HG03095 (cell line): ENCODE measurements at regions not wholly inside any gene's neighbourhood (a gene's known extent, or its start where the extent isn't known, plus 50 kb on each side); places are given as distances from the start of the nearest gene placed in this dataset.
"Not testable (repeated sequence)": the region's sequence is repeated elsewhere in the genome, so short reads cannot be mapped to it uniquely, and the experiment has no call there.

Experiments used
- ATAC-seq: cut with Tn5 transposase; IDR thresholded peaks from one replicate; pipeline ENCODE4 v1.9.1; 2021; ENCODE audit warnings: moderate library complexity; ENCODE audit not compliant: unreplicated experiment

DNA sequence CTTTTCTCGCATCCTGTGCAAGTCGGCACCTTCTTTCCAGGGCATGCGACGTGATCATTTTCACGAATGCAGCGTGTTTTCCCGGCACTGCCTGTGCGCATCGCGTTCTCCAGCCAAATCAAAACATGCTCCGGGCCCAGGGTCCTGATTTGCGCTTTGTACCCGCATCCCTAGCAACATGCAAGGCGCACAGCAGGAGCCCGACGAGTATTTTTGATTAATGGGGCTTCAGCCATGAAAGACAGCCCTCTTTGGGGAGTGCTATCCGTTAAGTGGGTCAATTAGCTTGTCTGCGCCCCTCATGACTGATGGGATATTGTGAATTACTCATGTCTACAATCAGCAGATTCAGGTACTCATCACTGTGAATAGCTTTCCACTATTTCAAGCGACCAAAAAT lies 243.3 kb upstream of the RNF32 start:
- ATAC-seq = no peak

DNA sequence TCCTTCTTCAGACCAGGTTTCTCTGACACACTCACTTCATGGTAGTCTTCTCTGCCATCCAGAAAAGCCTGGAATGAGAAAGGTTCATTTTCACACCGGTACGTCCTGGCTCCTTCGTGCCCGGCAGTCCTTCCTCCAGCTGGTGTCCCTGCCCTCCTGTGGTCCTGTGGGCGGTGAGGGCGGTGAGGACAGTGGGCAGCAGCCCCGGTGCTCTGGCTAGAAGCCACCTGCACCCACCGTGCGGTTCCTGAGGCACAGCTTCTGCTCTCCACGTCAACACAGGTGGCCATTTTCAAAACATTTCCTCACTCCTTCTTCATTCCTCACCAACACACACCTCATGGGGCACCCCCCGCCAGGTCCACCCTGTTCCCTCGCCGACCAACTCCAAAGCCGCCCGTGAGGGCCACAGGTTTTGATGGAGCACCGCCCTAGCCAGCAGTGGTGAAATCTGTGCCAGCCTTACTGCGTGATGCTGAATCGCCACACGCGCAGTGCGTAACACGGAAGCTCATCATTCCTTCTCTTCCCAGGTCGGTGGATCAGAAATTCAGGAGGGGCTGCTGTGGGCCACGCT lies 251.4 kb upstream of the RNF32 start:
- ATAC-seq = no peak

DNA sequence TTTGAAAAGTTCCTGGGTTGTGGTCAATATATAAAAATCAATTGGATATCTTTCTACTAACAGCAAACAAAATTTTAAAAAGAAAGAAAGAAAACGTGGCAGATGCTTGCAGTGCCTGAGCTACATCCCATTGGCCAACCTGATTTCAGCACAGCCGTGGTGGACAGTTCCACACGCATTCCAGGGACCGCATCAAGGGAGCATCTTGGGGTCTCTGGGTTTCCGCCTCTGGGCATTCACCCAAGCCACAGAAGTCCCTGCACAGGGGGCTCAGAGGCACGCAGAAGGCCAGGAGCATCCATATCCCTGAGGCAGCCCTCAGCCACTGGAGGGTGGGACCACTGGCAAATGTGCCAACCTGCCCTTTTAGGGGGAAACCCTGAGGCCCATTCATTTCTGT lies 254.5 kb upstream of the RNF32 start:
- ATAC-seq = no peak

DNA sequence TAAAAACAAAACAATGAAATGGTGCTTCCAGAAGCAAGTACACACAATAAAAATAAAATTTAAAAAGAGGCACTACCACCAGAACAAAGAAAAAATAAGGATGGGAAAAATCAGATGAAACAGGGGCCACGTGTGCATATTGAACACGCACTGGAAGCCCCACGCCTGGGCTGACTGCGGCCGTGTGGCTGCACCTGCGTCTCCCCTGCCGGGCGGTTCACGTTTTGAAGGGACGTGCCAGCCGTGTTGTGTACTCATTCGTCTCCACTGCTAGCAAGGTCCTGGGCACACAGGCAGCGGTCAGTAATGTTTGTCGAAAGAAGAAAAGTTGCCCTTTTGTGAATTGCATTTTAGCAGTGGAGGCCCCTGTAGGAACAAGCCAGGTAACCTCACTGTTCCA lies 255.9 kb upstream of the RNF32 start:
- no peak for ATAC-seq

DNA sequence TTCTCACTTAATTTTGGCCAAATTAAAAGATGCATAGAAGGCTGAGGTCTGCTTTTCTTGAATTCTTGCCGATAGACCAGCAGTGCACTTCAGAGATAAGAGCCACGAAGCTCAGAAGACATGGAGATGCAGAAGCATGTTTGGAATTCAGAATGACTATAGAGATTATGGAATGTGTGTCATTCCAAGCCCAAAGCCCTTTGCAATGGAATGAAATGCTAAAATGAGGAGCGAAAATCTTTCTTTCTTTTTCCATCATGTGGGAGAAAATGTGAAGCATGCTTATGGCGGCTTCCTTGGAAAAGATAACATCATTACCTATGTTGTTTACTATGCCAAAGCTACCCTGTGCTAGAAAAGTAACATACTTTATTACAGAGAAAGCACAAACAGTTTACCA lies 257.0 kb upstream of the RNF32 start:
- ATAC-seq = no peak

DNA sequence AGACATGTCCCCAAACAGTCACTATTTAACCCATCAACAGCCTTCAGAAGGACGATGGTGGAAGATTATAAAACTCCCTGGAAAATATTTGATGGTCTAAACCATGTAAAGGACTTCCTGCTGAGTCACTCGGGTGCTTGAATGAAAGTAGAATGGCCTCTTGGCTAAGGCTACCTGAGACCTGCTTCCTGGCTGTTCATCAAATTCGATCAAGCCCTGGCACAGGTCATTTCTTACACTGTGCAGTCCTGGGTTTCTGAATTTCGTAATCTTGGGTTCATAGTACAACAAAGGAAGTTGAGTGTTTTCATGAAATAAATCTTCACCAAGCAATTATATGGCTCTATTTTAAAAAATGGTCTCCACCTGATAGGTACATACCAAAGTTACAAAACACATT lies 260.3 kb upstream of the RNF32 start:
- ATAC-seq = no peak

DNA sequence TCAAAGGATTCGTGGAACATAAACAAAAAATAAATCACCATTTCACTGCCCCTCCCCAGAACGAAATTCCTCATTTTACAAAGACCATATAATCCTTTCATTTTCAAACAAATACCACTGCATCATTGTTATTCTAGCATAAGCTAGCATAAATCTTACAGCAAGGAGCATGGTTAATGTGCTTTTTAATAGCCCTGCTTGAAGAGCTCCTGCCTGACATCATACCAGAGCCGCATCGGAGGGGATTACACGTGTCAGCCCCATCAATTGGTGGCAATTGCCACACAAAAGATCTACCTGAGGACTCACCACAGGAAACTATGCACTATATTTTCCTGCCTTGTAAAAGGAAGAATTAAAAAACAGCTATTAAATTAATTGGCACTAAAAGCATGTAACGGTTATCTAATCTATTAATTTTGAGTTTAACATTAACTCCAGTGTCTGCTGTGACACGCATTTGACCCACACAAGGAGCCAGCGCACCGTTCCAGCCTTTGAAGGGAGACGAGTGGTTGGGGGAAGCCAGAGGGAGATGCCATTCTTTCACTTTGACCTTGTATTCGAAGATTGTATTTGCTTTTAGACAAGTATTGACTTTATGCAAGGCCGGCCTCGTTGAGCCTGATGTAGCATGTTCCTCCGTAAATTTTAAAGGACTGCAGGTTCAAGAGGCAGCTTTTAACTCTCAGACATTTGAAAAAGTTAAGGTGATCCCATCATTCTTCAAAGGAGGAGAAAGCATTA lies 261.1 kb upstream of the RNF32 start:
- ATAC-seq = no peak

DNA sequence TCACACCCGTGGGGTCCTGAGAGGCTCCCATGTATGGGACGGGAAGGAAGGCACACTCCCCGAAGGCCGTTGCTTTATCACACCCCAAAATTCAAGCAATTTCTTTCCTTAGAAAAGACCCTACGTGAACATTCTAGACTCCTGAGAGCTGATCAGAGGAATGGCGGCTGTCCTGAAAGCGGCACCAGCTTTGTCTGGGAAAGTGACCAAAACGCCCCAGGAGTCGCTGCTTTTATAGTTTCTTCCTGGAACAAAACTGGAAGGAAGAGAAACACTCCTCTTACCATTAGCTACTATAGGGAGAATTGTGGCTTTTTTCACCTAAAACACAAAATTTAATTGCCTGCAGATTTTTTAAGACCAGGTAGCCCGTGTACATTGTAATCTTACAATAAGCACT lies 261.8 kb upstream of the RNF32 start:
- no peak for ATAC-seq

DNA sequence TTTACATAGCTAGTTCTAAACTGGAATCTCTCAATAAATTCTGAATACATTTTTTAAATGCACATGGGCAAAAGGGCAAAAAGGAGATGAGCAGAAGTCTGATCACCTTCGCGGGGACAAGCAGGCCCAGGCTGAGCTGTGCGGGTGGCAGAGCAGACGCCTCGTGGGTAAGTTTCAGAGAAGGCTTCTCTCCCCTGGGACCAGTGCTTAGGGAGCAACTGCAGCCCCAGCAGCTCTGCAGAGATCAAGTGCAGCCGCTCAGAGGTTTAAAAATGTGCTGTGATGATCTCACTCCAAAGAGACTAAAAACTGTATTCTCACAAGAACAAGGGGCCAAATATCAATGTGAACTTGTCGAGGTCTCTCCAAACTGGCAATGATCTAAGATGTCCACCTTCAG lies 264.3 kb upstream of the RNF32 start:
- no peak for ATAC-seq

DNA sequence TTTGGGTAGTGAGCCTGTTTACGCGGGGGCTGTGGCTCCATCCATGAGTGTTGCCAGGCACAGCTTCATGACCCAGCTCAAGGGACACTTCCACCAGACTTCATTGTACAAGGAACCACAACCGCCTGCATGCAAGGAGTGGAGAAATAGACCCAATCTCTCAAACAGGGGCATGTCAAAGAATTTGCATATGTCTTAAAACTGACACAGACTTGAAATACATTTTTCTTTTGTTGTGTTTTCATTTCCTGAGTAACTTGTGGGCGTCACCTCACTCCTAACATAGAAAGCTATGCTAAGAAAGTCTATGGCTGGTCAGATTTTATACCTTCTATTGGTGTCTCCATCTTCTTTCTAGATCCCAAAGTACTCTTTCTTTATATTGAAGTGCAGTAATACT lies 266.2 kb upstream of the RNF32 start:
- no peak for ATAC-seq

DNA sequence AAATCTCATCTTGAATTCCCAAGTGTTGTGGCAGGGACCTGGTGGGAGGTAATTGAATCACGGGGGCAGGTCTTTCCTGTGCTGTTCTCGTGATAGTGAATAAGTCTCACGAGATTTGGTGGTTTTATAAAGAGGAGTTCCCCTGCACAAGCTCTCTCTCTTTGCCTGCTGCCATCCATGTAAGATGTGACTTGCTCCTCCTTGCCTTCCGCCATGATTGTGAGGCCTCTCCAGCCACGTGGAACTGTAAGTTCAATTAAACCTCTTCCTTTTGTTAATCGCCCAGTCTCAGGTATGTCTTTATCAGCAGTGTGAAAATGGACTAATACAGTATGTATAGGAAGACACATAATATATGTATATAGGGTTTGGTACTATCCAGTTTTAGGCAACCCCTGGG lies 270.6 kb upstream of the RNF32 start:
- not testable (repeated sequence) for ATAC-seq

DNA sequence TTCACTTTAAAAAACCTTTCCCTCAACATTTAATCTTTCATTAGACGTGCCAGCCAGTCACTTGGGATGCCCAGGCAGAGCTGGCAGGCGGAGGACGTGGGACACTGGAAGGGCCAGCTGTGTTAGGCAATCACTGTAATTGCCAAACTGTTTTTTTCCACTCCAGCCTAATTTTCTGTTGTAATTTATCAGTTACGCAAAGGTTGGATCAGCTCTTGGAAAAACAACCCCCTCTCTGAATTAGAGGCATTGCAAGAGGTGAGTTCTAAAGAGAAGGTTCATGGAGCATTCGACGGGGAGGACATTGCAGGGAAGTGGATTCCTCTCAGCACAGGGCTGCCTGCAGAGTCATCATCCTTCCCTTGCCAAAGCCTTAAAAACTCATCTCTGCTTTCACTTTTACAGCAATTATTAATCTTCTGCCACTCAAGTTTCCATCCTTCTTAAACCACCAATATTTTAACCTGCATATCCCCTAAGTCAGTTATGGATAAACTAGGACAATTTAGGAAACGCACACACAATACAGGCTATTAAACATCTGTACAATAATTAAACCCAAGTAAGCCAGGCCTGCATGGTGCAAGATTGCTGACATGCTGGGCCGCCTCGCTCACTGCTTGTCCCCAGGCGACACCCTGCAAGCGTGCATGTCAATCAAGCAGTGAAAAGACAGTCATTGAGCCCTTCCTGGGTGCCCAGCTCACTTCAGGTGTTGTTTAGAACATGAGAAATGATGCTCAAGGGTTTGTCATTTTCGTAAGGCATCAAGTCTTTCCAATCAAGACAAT lies 272.3 kb upstream of the RNF32 start:
- no peak for ATAC-seq

DNA sequence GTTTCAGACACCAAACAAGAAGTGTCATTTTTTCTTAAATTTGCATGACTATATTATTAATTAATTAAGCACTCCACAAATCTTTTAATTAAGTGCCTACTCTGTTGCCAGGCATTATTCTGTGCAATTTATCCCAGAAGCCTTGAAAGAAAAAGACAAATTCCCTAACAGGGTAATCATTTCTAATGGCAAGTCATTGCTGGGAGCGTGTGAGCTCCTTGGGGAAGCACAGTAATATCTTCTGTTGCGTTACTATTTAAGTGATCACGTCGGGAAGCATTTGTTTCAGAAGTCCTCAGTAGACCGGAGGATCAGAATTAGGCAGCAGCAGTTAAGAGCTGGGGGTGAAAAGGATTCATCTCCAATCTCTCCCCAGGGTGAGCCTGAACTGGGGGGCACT lies 276.8 kb upstream of the RNF32 start:
- ATAC-seq = no peak

DNA sequence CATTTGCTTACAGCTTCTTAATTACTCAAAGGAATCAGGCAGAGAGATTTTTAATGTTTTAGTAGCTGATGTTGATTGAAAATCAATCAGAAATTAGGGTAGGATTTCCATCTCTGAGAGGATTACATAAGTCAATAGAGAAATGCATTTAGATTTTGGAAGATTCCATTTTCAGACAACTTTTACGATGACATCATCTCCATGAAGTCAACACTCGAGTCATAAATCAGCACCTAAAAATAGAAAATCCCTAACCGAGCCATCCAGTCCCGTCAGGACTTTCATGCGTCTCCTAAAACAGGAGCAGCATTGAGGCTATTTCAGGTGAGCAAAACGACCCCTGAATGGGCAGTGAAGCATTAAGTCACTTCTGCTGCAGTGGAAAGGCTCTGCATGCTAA lies 279.7 kb upstream of the RNF32 start:
- ATAC-seq = no peak

DNA sequence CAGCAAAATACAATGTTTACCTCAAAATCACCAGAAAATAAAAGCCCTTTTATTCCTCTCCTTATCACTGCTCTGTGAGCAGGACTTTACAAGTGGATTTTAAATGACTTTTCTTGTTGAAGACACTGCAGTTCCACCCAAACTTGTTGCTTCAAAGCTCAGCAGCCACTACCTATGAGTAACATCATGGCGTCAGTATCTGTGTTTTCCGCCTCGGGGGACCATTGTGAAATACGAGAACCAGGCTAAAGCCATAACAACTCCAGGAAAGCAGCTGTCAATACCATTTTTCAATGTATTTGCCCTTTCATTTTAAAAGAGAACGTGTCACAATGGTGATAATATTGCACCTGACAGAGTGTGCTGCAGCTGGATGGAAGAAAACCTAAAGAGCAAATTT lies 284.0 kb upstream of the RNF32 start:
- no peak for ATAC-seq

DNA sequence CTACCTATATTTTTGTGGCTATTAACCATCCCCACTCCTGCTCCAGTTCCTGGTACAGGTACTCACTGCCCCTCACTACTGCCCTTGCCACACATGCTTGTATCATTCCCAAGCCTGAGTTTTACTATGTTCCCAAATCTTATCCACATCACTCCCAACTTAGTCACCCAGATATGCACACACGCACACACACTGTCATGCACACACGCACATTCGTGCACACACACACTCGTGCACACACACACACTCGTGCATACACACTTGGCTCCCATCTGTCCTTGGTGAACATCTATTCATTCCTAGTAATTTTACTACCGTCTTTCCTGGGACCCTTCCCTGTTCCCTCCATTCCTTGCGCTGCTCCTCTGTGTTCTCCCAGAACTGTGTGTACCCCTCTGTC lies 287.2 kb upstream of the RNF32 start:
- ATAC-seq = no peak

DNA sequence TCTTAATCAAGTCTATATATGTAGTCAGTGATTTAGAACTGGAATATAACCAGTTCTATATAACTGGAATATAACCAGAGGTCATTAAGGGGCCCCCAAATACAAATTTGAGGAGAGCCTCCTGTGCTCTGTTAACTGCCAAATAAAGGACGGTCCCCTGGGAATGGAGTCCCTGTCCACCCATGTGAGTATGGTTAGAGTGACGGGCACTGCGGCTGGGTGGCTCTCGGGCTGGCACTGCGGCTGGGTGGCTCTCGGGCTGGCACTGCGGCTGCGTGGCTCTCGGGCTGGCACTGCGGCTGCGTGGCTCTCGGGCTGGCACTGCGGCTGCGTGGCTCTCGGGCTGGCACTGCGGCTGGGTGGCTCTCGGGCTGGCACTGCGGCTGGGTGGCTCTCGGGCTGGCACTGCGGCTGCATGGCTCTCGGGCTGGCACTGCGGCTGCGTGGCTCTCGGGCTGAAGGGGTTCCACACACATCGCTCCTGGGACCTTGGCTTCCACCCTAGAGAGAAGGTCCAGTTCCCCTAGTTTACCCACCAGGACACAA lies 292.8 kb upstream of the RNF32 start:
- not testable (repeated sequence) for ATAC-seq

DNA sequence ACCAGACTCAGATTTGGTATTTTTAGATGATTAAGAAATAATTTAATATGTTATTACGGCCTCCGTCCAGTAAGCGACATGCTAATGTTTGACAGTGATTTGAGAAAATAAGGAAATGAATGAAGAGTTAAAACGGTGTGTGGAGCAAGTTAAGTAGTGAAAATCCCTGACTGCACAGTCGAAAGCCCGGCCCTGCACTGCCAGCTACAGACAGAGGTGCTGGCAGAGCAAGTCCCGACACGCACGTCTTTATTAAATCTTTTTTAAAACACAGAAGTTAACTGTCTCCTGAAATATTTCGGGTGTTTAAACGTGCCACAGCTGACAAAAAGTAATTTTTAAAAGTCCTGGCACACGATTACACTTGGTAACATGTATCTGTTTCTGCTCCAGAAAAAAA lies 293.4 kb upstream of the RNF32 start:
- no peak for ATAC-seq

DNA sequence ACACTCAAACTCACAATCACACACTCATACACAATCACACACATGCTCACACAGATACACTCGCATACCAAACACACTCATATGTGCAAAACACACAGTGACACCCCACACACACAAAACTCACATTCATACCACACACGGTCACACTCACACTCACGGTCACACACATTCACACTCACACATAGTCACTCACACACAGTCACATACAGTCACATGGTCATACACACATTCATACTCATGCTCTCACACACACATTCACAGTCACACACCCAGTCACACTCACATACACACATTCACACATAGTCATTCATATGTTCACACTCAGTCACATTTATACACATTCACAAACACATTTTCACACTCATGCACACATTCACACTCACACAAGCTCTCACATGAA lies 296.0 kb upstream of the RNF32 start:
- no peak for ATAC-seq

DNA sequence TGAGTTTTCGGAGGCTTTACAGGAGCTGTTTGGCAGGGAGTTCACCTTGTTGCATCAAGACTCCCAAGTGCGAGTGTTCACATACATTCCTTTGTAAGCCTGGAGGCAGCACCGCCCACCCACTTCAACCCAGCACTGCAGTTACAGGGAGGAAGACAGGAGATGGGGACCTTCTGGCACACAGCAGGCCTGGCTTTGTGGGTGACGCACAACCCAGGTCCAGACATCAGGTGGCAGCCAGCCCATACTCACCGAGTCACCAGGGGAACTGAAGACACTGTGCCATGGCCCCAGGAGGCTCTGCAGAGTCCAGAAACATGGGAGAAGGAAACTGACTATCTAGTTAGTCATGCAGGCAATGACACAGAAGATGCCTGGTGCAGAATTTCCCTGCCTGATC lies 305.9 kb upstream of the RNF32 start:
- ATAC-seq = no peak

DNA sequence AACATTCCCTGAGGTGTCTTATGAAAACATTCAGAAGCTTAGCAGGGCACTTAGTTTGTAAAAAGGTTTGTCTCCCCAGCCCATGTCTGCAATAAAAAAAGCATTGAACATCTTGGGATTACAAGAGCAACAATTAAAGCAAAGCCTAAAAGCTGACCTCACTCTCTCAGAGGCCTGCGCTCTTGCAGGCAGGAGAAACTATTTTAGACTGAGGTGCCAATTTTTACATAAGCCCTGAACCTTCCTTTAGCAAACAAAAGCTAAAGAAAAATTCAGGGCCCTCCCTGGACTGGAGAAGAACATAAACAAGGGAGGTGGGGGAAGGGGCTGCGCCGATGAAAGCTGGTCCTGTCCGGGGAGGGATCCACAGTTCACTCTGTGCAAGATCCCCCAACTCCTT lies 312.7 kb upstream of the RNF32 start:
- ATAC-seq = no peak

DNA sequence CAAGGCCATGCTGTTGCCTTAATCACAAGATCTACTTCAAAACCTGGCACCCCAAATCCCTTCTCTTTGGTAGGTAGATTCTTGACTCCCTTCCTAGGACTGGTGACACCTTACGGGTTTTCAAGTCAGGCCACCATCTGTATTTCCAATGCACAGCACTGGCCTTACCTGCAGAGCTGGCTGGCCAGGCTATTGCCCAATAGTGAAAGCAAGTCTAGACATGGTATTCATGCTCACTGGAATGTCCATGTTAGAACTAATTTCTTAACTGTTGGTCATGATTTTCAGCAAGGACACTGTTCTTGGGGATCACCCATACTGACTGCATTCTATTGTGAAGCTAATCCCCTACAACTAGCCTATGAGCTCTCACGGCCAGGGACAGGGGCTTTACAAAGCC lies 313.1 kb upstream of the RNF32 start:
- ATAC-seq = no peak
